NCI-H345 (cell line): ENCODE measurements at regions not wholly inside any gene's neighbourhood (a gene's known extent, or its start where the extent isn't known, plus 50 kb on each side); places are given as distances from the start of the nearest gene placed in this dataset.

Source experiments
- DNase-seq: peaks from one replicate; lab custom pipeline; 2025; lab: John Stamatoyannopoulos, UW

GRCh38 chr20:51096582-51097267 is 73.8 kb upstream of the KCNG1 start:
- no peak for DNase-seq

- peak; percentile 45 for DNase-seq
Measured at GRCh38 chr20:51095633-51096521, 73.0 kb upstream of the KCNG1 start.

- no peak for DNase-seq
Measured at GRCh38 chr20:51094221-51094620, 71.3 kb upstream of the KCNG1 start.

GRCh38 chr20:51093240-51093763 is 70.4 kb upstream of the KCNG1 start:
- DNase-seq: no peak

- no peak for DNase-seq
Measured at GRCh38 chr20:51092338-51092737, 69.4 kb upstream of the KCNG1 start.

GRCh38 chr20:51091406-51092195 is 68.7 kb upstream of the KCNG1 start:
- DNase-seq: peak; percentile 20

- no peak for DNase-seq
Measured at GRCh38 chr20:51089840-51090239, 66.9 kb upstream of the KCNG1 start.

- no peak for DNase-seq
Measured at GRCh38 chr20:51089272-51089781, 66.4 kb upstream of the KCNG1 start.

GRCh38 chr20:51087266-51087665 is 64.4 kb upstream of the KCNG1 start:
- DNase-seq: no peak

- DNase-seq: no peak
Measured at GRCh38 chr20:51085769-51086168, 62.9 kb upstream of the KCNG1 start.

GRCh38 chr20:51084593-51085377 is 61.9 kb upstream of the KCNG1 start:
- DNase-seq: peak; percentile 88

GRCh38 chr20:51083447-51083846 is 60.5 kb upstream of the KCNG1 start:
- DNase-seq: no peak

GRCh38 chr20:51082988-51083387 is 60.1 kb upstream of the KCNG1 start:
- DNase-seq: no peak

- DNase-seq: no peak
Measured at GRCh38 chr20:51080516-51080915, 57.6 kb upstream of the KCNG1 start.

GRCh38 chr20:51079488-51079887 is 56.6 kb upstream of the KCNG1 start:
- DNase-seq: no peak

- peak; percentile 39 for DNase-seq
Measured at GRCh38 chr20:51077686-51078060, 54.8 kb upstream of the KCNG1 start.

- peak; percentile 51 for DNase-seq
Measured at GRCh38 chr20:51076786-51077685, 54.1 kb upstream of the KCNG1 start.

GRCh38 chr20:51074062-51074461 is 51.2 kb upstream of the KCNG1 start:
- no peak for DNase-seq
